Fibroblast of skin of abdomen (primary cell): ENCODE measurements at regions not wholly inside any gene's neighbourhood (a gene's known extent, or its start where the extent isn't known, plus 50 kb on each side); places are given as distances from the start of the nearest gene placed in this dataset.

Source experiments
- DNase-seq: peaks from one replicate; pipeline ENCODE4 v3.0.0-alpha.2; 2013

DNA sequence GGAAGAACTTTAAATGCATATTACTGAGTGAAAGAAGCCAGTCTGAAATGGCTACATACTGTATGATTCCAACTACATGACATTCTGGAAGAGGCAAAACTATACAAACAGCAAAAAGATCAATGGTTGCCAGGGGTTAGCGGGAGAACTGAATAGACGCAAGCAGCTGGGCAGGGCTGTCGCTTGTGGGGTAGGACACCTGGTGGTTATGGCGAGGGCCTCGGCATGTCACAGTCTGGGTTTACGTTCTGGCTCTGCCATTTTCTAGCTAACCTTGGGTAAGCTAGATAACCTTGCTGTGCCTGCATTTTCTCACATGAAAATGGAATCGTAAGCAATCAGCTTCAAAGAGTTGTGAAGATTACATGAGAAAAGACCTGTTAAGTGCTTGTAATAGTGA lies 55.2 kb upstream of the SYT13 start:
- no peak for DNase-seq

DNA sequence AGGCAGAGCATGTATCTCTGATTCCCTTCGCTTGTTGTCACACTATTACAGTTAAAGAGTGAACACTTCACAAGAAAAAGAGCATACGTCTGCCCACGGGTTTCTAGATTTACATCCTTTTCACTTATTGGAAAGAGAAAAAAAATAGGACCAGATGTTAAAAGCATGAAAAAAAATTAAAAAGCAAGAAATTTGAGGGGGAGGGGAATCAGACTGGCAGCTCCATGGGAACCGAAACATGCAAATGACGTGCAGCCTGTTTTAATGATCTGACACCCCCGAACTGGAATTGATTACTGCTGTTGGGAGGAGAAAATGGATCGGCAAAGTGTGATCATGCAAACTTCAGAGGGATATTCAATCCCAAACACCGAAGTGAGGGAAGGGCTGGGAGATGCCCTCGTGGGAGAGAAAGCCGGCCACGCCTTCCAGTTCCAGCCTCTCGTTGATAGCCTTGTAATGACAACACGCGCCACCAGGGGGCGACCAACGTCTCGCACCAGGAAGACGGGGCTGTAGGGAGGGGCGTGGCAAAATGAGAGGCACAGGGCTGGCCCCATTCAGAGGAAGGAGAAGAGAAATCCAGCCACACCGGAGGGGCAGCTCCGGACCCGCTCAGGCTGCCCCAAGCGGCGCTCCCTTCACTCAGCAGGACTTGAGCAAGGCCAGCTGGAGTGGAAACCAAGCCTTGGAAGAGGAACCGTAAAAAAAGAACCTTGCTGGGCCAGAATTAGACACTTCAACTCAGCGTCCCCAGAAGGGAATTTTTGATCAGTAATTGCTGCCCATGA lies 53.8 kb upstream of the SYT13 start:
- peak; percentile 80 for DNase-seq

DNA sequence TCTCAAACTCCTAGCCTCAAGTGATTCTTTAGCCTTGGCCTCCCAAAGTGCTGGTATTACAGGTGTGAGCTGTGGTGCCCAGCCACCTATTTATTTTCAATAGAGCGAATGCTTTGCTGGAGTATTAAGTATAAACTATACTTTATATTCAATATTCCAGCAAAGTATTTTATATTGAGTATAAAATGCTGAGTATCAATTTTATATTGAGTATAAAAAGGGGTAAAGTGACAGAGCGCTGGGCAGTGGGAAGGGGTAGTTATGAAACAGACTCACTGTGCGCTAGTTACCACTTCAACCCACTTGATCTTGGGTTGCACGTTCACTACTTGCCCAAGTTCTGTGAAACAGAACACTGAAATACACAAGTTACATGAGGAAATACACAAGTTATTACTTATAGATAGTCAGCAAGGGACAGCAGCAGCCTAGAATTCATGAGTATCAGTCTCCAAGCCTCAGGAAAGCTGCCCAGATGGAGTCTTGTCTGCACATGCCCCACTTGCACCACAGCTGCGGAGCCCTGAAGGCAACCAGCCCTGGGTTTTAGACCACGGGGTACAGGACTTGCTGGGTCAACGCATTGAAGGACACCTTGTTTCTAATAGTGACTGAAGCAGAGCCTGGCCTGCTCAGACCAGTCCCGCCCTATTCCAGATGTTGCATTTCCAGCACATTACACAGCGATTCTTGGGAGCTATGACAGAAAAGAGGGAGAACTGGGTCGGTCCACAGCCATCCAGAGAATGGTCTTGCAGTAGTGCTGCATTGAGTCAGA lies 51.6 kb upstream of the SYT13 start:
- no peak for DNase-seq

DNA sequence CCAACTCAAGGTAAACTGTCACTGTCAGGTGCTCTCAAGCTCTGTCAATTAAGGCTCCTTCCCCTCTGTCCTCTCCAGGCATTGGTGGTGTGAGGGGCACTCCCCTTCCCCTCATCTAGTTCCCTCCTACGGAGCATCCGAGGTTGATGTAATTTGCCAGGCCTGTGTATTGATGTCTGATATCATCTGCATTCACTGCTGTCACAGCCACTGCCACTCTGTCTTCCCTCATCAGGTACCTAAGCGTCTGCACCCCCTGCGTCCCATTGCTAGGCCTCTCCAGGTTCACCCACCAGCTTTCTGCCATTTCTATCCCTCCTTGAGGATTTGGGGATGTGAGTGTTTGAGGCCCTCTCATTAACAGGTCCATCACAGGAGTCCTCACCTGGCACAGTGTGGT lies 50.0 kb upstream of the SYT13 start:
- no peak for DNase-seq
